H9 (cell line): ENCODE measurements at regions not wholly inside any gene's neighbourhood (a gene's known extent, or its start where the extent isn't known, plus 50 kb on each side); places are given as distances from the start of the nearest gene placed in this dataset.

Source experiments
- DNase-seq: peaks from one replicate; pipeline ENCODE4 v3.0.0-alpha.2; 2017
- H2AFZ ChIP-seq: one replicate; pipeline ENCODE4 v1.6.1; 2013; ENCODE audit warnings: mild to moderate bottlenecking, low read length, control low read depth, moderate library complexity
- H2AK5ac ChIP-seq: 2 replicates; pipeline ENCODE4 v1.6.1; 2013; ENCODE audit warnings: low read length, control low read depth, mixed read lengths; ENCODE audit not compliant: insufficient read length
- H2BK120ac ChIP-seq: one replicate; pipeline ENCODE4 v1.6.1; 2013; ENCODE audit warnings: low read depth, mild to moderate bottlenecking, low read length, control low read depth, inconsistent platforms; ENCODE audit not compliant: poor library complexity, severe bottlenecking
- H2BK12ac ChIP-seq: 2 replicates; pipeline ENCODE4 v1.6.1; 2013; ENCODE audit warnings: low read length, control low read depth, mixed read lengths, low read depth; ENCODE audit not compliant: insufficient read length
- H2BK15ac ChIP-seq: 2 replicates; pipeline ENCODE4 v1.6.1; 2013; ENCODE audit warnings: low read depth, low read length, control low read depth
- H2BK20ac ChIP-seq: one replicate; pipeline ENCODE4 v1.6.1; 2013; ENCODE audit warnings: low read depth, mild to moderate bottlenecking, low read length, control low read depth, inconsistent platforms; ENCODE audit not compliant: poor library complexity, severe bottlenecking
- H2BK5ac ChIP-seq: 2 replicates; pipeline ENCODE4 v1.6.1; 2013; ENCODE audit warnings: low read length, control low read depth, mixed read lengths; ENCODE audit not compliant: insufficient read length
- H3K14ac ChIP-seq: 2 replicates; pipeline ENCODE4 v1.6.1; 2013; ENCODE audit warnings: low read length, control low read depth; ENCODE audit not compliant: insufficient read depth
- H3K18ac ChIP-seq: 2 replicates; pipeline ENCODE4 v1.6.1; 2013; ENCODE audit warnings: low read depth, mild to moderate bottlenecking, mixed read lengths, low read length, control low read depth; ENCODE audit not compliant: insufficient read length
- H3K23ac ChIP-seq: 2 replicates; pipeline ENCODE4 v1.6.1; 2013; ENCODE audit warnings: low read length, control low read depth, mixed read lengths, low read depth; ENCODE audit not compliant: insufficient read length
- H3K23me2 ChIP-seq: 2 replicates; pipeline ENCODE4 v1.6.1; 2013; ENCODE audit warnings: low read depth, mild to moderate bottlenecking, mixed read lengths, low read length, control low read depth; ENCODE audit not compliant: insufficient read length, poor library complexity, severe bottlenecking
- H3K27ac ChIP-seq: 2 replicates; pipeline ENCODE4 v1.5.1; 2013; ENCODE audit warnings: low read length, control low read depth, mixed read lengths, low read depth; ENCODE audit not compliant: insufficient read length
- H3K27me3 ChIP-seq: 2 replicates; pipeline ENCODE4 v1.6.1; 2013; ENCODE audit warnings: low read length, control low read depth, inconsistent platforms; ENCODE audit not compliant: insufficient read depth
- H3K4ac ChIP-seq: 2 replicates; pipeline ENCODE4 v1.6.1; 2013; ENCODE audit warnings: low read depth, mild to moderate bottlenecking, control low read depth, inconsistent platforms, low read length, moderate library complexity
- H3K4me1 ChIP-seq: 2 replicates; pipeline ENCODE4 v1.6.1; 2013; ENCODE audit warnings: low read length, control low read depth, inconsistent platforms; ENCODE audit not compliant: insufficient read depth
- H3K4me2 ChIP-seq: 2 replicates; pipeline ENCODE4 v1.6.1; 2013; ENCODE audit warnings: low read length, control low read depth, mixed read lengths; ENCODE audit not compliant: insufficient read length, insufficient read depth
- H3K56ac ChIP-seq: 2 replicates; pipeline ENCODE4 v1.6.1; 2013; ENCODE audit warnings: low read depth, mild to moderate bottlenecking, mixed read lengths, low read length, control low read depth; ENCODE audit not compliant: insufficient read length
- H3K79me1 ChIP-seq: 2 replicates; pipeline ENCODE4 v1.6.1; 2013; ENCODE audit warnings: low read depth, mild to moderate bottlenecking, moderate library complexity, low read length, control low read depth, inconsistent platforms; ENCODE audit not compliant: insufficient read depth, poor library complexity, severe bottlenecking
- H3K79me2 ChIP-seq: 2 replicates; pipeline ENCODE4 v1.6.1; 2013; ENCODE audit warnings: low read length, control low read depth, inconsistent platforms; ENCODE audit not compliant: insufficient read depth
- H3K9ac ChIP-seq: 2 replicates; pipeline ENCODE4 v1.6.1; 2013; ENCODE audit warnings: low read length, control low read depth, mixed read lengths; ENCODE audit not compliant: insufficient read length; ENCODE audit errors: extremely low read depth
- H3K9me3 ChIP-seq: one replicate; pipeline ENCODE4 v1.6.1; 2013; ENCODE audit warnings: low read depth, low read length, inconsistent platforms; ENCODE audit not compliant: control insufficient read depth
- H3T11ph ChIP-seq: one replicate; pipeline ENCODE4 v1.6.1; 2013; ENCODE audit warnings: mild to moderate bottlenecking, low read length, control low read depth, inconsistent platforms
- H4K20me1 ChIP-seq: one replicate; pipeline ENCODE4 v1.6.1; 2013; ENCODE audit not compliant: control insufficient read depth, insufficient read length, insufficient read depth
- H4K5ac ChIP-seq: 2 replicates; pipeline ENCODE4 v1.6.1; 2013; ENCODE audit warnings: low read depth, mild to moderate bottlenecking, mixed read lengths, low read length, control low read depth; ENCODE audit not compliant: insufficient read length
- H4K8ac ChIP-seq: replicated peaks from 2 replicates; pipeline ENCODE4 v1.6.1; 2013; ENCODE audit warnings: low read length, control low read depth, mixed read lengths, low read depth; ENCODE audit not compliant: insufficient read length
- H4K91ac ChIP-seq: 2 replicates; pipeline ENCODE4 v1.6.1; 2013; ENCODE audit warnings: low read depth, mild to moderate bottlenecking, moderate library complexity, mixed read lengths, low read length, control low read depth; ENCODE audit not compliant: insufficient read length
- H3K27ac Mint-ChIP-seq, 3 experiments: 2 replicates in 2 of 3; 3 replicates in 1 of 3; pipeline ENCODE4 v1.8.0; 2020 to 2021; ENCODE audit warnings: mixed read lengths in 3 of 3, mild to moderate bottlenecking in 1 of 3, moderate library complexity in 1 of 3
- H3K27me3 Mint-ChIP-seq: 2 replicates; pipeline ENCODE4 v1.8.0; 2021; ENCODE audit warnings: low read depth, mild to moderate bottlenecking, moderate library complexity, mixed read lengths
- H3K36me3 Mint-ChIP-seq, 3 experiments: 2 replicates in 2 of 3; 3 replicates in 1 of 3; pipeline ENCODE4 v1.8.0; 2020 to 2021; ENCODE audit warnings: low read depth in 3 of 3, mixed read lengths in 3 of 3; ENCODE audit not compliant: insufficient read depth in 1 of 3
- H3K4me1 Mint-ChIP-seq, 2 experiments: 2 replicates each; pipeline ENCODE4 v1.8.0; 2020; ENCODE audit warnings: mixed read lengths in 2 of 2
- H3K4me3 Mint-ChIP-seq, 2 experiments: 2 replicates in 1 of 2; 3 replicates in 1 of 2; pipeline ENCODE4 v1.8.0; 2020 to 2021; ENCODE audit warnings: mild to moderate bottlenecking in 2 of 2, mixed read lengths in 2 of 2, moderate library complexity in 1 of 2
- H3K9me3 Mint-ChIP-seq, 2 experiments: 2 replicates in 1 of 2; 3 replicates in 1 of 2; pipeline ENCODE4 v1.8.0; 2020; ENCODE audit warnings: mild to moderate bottlenecking in 2 of 2, mixed read lengths in 2 of 2, moderate library complexity in 1 of 2
- CTCF ChIP-seq: fragments of 200-600 bp; sonication (generic); conservative IDR thresholded peaks from 3 replicates; pipeline ENCODE4 v1.8.0; 2021; ENCODE audit warnings: antibody characterized with exemption, mild to moderate bottlenecking
- WGBS: extraction: QIAGEN DNeasy Blood & Tissue Kit; methylation state at CpG from one replicate; pipeline ENCODE4 v1.1.7; 2013; ENCODE audit warnings: missing lambda C conversion rate, low lambda C conversion rate, mixed read lengths; ENCODE audit not compliant: insufficient read length; ENCODE audit errors: extremely low coverage; 5-methylcytosine and 5-hydroxymethylcytosine counted together

- Histone ChIP-seq H3K23ac (no peak overlapping the region), H3K9ac (no peak overlapping the region), H3K4me2 (no peak overlapping the region), H2BK120ac (no peak overlapping the region), H3K27me3 (no peaks in the 10 kb centered on the region), H3T11ph (no peak overlapping the region), H3K79me1 (no peaks in the 10 kb centered on the region), H3K27ac (no peak overlapping the region), H4K8ac (no peak overlapping the region), H2BK12ac (no peak overlapping the region), H4K91ac (no peak overlapping the region), H3K79me2 (no peaks in the 10 kb centered on the region), H2BK15ac (no peak overlapping the region), H3K9me3 (no peaks in the 10 kb centered on the region), H3K4ac (no peak overlapping the region), H3K14ac (no peak overlapping the region), H3K4me1 (no peaks in the 10 kb centered on the region), H2BK20ac (no peak overlapping the region), H3K23me2 (no peaks in the 10 kb centered on the region), H3K56ac (no peak overlapping the region), H3K18ac (no peak overlapping the region), H2BK5ac (no peak overlapping the region), H4K20me1 (no peaks in the 10 kb centered on the region), H2AFZ (no peak overlapping the region), H4K5ac (no peak overlapping the region), H2AK5ac (no peak overlapping the region)
- peaks cover 28% of the 10 kb centered on the region for H3K27me3 Mint-ChIP-seq
- no CpG with 5 or more reads among the region's 1 CpG for WGBS
- H3K27ac Mint-ChIP-seq: no peak overlapping the region
- H3K9me3 Mint-ChIP-seq: no peaks in the 10 kb centered on the region; a peak in 1 of 5 replicates
- no peak for TF ChIP-seq CTCF
- H3K4me1 Mint-ChIP-seq: peaks cover 3 to 6% of the 10 kb centered on the region in 2 experiments; a peak in 1 of 4 replicates
- no peak for DNase-seq
- H3K36me3 Mint-ChIP-seq: no peaks in the 10 kb centered on the region; a peak in 1 of 7 replicates
- H3K4me3 Mint-ChIP-seq: no peak overlapping the region
These were observed 50.1 kb upstream of the NCAM1 start for GRCh38 chr11:112911124-112911523.
